ENCODE measurements at regions not wholly inside any gene's neighbourhood (a gene's known extent, or its start where the extent isn't known, plus 50 kb on each side); places are given as distances from the start of the nearest gene placed in this dataset.
"Not testable (repeated sequence)": the region's sequence is repeated elsewhere in the genome, so short reads cannot be mapped to it uniquely, and the experiment has no call there.

DNA sequence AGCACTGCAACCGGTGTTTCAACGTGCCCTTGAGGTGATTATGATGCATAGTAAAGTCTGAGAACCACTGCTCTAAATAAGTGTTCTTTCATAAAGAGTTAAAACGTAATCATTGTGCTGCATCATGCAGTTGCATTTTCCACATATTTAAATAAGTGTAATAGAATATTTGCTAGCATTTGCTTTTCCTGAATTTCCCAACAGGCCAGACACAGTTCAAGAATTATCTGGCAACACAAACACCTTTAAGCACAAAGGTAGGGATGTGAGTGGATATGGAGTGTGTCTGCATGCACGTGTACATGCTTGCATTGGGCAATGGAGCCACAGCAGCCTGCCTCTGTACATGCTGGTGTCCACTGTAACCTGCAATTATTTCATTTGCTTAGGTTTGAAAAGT lies 193.6 kb upstream of the PIK3R1 start:
- WGBS: 90% methylated on average over 4 of the region's 4 CpGs

DNA sequence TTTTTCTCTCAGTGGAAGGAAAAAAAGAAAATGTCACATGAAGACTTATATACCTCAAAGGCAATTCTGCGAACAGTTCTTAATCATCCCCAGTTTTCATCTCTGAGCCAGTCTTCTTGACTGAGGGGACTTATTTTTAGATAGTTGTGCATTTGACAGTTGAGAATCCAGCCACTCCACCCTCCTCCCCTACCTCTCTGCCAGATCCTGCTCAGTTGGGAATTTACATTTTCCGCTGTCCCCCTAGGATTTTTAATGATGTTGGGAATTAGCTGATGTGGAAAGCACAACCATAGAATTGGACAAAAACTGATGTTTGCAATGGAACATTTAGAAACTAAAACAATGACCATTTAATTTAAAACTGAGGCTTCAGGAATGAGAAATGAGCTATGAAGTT lies 194.3 kb upstream of the PIK3R1 start:
- Histone ChIP-seq H3K4me3 (ENCODE audit: low read length) (no peak overlapping the region), H3K4me1 (ENCODE audit: control insufficient read depth, insufficient read depth, low read length) (no peaks in the 10 kb centered on the region), H3K27me3 (ENCODE audit: control insufficient read depth, insufficient read depth) (no peaks in the 10 kb centered on the region), H3K9me3 (ENCODE audit: control insufficient read depth, low read length) (no peaks in the 10 kb centered on the region), H3K27ac (ENCODE audit: low read length) (no peak overlapping the region)
- WGBS: 67% methylated on average over 2 of the region's 2 CpGs
- intact Hi-C loops (cut with DNase I): no loop called here
- ATAC-seq (no peak), DNase-seq (no peak)

More for the DNA sequence above, 193.6 kb upstream of the PIK3R1 start:
- H3K27me3 ChIP-seq (ENCODE audit: control insufficient read depth, insufficient read depth): no peaks in the 10 kb centered on the region
- H3K9me3 ChIP-seq (ENCODE audit: control insufficient read depth, low read length): no peaks in the 10 kb centered on the region
- no peak overlapping the region for H3K27ac ChIP-seq (ENCODE audit: low read length)
- H3K4me3 ChIP-seq (ENCODE audit: low read length): no peak overlapping the region
- intact Hi-C loops (cut with DNase I): no loop called here
- no peaks in the 10 kb centered on the region for H3K4me1 ChIP-seq (ENCODE audit: control insufficient read depth, insufficient read depth, low read length)
- ATAC-seq: no peak
- DNase-seq: no peak

DNA sequence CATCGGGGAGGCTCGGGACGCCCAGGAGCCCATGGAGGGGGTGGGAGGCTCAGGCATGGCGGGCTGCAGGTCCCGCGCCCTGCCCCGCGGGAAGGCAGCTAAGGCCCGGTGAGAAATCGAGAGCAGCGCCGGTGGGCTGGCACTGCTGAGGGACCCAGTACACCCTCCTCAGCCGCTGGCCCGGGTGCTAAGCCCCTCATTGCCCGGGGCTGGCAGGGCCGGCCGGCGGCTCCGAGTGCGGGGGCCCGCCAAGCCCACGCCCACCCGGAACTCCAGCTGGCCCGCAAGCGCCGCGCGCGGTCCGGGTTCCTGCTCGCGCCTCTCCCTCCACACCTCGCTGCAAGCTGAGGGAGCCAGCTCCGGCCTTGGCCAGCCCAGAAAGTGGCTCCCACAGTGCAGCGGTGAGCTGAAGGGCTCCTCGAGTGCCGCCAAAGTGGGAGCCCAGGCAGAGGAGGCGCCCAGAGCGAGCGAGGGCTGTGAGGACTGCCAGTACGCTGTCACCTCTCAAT lies 195.0 kb upstream of the PIK3R1 start:
- H3K9me3 ChIP-seq (ENCODE audit: control insufficient read depth, low read length); ATAC-seq; intact Hi-C loops (cut with DNase I); H3K27me3 ChIP-seq (ENCODE audit: control insufficient read depth, insufficient read depth); H3K4me1 ChIP-seq (ENCODE audit: control insufficient read depth, insufficient read depth, low read length); H3K27ac ChIP-seq (ENCODE audit: low read length); H3K4me3 ChIP-seq (ENCODE audit: low read length): not testable (repeated sequence)
- DNase-seq: peak in 1 of 3 donors; percentile 49
- WGBS: 87% methylated on average over 40 of the region's 41 CpGs

DNA sequence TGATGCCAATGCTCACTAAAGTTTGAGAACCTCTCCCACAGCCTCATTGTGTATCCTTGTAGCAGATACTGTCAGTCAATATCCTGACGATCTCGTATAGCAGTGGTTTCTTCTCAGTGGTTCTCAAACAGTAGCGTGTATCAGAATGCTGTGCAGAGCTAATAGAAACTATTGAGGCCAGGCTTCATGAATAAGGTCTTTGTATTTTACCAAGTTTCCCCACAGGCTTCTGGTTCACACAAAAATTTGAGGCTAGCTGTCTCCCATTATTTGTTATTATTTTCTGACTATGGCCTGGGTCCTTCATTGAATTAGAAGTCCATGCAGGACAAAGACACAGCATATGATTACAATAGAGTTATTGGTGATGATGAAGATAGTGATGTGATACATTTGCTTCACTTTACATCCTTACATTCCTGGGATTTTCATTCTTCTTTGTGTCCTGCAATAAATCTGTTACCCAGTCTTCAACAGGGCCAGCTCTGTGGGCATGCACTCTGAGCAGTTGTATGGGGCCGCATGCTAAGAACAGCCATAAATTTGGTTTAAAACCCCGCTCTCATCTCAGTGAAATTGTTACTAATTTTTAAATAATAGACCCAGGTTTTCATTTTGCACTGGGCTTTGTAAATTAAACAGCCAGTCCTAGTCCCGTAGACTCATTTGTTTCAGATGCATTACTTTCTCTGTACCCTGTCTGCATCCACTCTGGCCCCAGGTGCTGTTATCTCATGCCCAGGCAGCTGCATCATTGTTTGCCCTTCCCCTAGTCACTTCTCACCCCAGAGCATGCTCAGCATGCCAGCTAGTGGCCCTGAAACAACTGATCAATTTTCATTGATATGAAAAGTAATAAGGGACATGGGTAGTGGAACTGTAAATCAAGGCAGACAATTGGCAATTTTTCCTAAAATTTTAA lies 199.9 kb upstream of the PIK3R1 start:
- no peaks in the 10 kb centered on the region for H3K4me1 ChIP-seq (ENCODE audit: control insufficient read depth, insufficient read depth, low read length)
- ATAC-seq (no peak), DNase-seq (no peak)
- H3K27ac ChIP-seq (ENCODE audit: low read length): no peak overlapping the region
- no peaks in the 10 kb centered on the region for H3K27me3 ChIP-seq (ENCODE audit: control insufficient read depth, insufficient read depth)
- WGBS: 79% methylated on average over 6 of the region's 6 CpGs
- H3K4me3 ChIP-seq (ENCODE audit: low read length): no peak overlapping the region
- intact Hi-C loops (cut with DNase I): no loop called here
- no peaks in the 10 kb centered on the region for H3K9me3 ChIP-seq (ENCODE audit: control insufficient read depth, low read length)

DNA sequence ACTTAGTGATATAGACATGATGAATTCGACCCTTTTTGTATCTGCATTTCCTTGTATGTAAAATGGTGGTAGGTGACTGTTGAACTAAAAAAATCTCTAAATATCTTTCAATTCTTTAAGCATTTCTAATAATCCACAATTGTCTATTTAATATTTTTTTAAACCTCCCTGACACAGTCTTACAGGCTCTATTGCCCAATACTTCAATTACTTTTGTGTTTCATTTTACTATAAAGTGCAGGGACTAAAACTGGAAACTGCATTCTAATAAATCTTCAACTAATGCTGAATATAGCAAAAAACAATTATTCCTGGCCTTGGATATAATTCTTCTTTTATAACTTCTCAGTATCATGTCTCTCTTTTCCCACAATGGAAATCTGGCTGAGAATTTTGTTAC lies 202.7 kb upstream of the PIK3R1 start:
- Histone ChIP-seq H3K4me3 (ENCODE audit: low read length) (no peak overlapping the region), H3K4me1 (ENCODE audit: control insufficient read depth, insufficient read depth, low read length) (no peaks in the 10 kb centered on the region), H3K27me3 (ENCODE audit: control insufficient read depth, insufficient read depth) (no peaks in the 10 kb centered on the region), H3K27ac (ENCODE audit: low read length) (no peak overlapping the region), H3K9me3 (ENCODE audit: control insufficient read depth, low read length) (no peaks in the 10 kb centered on the region)
- 70% methylated on average over 1 of the region's 1 CpG for WGBS
- intact Hi-C loops (cut with DNase I): no loop called here
- no peak for DNase-seq
- no peak for ATAC-seq

DNA sequence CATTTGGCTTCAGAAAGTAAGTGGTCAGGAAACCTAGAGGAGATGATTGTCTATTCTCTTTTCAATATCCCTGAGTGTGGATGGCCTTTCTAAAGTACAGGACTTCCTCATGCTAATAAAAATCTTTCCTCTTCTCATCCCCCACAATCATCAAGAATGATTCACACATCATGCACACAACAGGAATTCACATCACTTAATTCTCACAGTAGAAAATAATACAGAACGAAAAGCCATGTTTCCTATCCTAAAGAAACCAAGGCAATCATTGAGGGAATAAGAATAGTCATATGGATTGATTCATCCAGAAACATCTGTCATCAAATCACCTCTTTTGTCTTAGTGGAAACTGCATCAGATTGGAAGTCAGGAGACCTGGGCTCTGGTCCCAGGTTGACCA lies 203.1 kb upstream of the PIK3R1 start:
- intact Hi-C loops (cut with DNase I): no loop called here
- ATAC-seq: no peak

DNA sequence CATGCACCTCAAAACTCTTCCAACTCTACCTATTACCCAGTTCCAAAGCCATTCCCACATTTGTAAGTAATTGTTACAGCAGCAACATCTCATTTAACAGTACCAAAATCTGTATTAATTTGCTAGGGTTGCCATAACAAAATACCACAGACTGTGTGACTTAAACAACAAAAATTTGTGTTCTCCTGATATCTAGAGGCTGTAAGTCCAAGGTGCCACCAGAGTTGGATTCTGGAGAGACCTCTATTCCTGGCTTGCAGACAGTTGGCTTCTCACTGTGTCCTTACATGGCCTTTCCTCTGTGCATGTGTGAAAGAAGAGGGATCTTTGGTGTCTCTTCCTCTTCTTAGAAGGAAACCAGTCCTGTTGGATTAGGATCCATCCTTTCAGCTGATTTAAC lies 203.8 kb upstream of the PIK3R1 start:
- Histone ChIP-seq H3K4me3 (ENCODE audit: low read length) (no peak overlapping the region), H3K27me3 (ENCODE audit: control insufficient read depth, insufficient read depth) (no peaks in the 10 kb centered on the region), H3K9me3 (ENCODE audit: control insufficient read depth, low read length) (no peaks in the 10 kb centered on the region), H3K27ac (ENCODE audit: low read length) (no peak overlapping the region), H3K4me1 (ENCODE audit: control insufficient read depth, insufficient read depth, low read length) (no peaks in the 10 kb centered on the region)
- intact Hi-C loops (cut with DNase I): no loop called here
- DNase-seq (no peak), ATAC-seq (no peak)

More for the DNA sequence above, 203.1 kb upstream of the PIK3R1 start:
- Histone ChIP-seq H3K9me3 (ENCODE audit: control insufficient read depth, low read length) (no peaks in the 10 kb centered on the region), H3K27me3 (ENCODE audit: control insufficient read depth, insufficient read depth) (no peaks in the 10 kb centered on the region), H3K4me3 (ENCODE audit: low read length) (no peak overlapping the region), H3K4me1 (ENCODE audit: control insufficient read depth, insufficient read depth, low read length) (no peaks in the 10 kb centered on the region), H3K27ac (ENCODE audit: low read length) (no peak overlapping the region)
- DNase-seq: no peak
- WGBS: 87% methylated on average over 1 of the region's 1 CpG

DNA sequence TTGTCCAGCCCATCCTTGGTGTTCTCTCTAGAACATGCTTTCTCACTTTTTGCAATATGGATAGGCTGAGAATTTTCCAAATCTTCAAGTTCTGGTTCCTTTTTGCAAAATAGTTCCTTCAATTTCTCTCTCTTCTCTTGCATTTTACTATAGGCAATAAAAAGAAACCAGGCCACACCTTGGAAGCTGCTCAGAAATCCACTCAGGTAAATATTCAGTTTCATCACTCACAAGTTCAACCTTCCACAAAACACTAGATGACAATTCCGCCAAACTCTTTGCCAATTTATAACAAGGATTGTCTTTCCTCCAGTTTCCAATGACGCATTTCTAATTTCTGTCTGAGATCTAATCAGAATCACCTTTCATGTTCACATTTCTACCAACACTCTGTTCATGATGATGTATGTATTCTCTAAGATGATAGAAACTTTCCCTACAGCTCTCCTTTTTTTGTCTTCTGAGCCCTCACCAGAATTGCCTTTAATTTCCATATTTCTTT lies 204.2 kb upstream of the PIK3R1 start:
- no peak overlapping the region for H3K4me3 ChIP-seq (ENCODE audit: low read length)
- H3K4me1 ChIP-seq (ENCODE audit: control insufficient read depth, insufficient read depth, low read length): no peaks in the 10 kb centered on the region
- WGBS: 99% methylated on average over 2 of the region's 2 CpGs
- no peaks in the 10 kb centered on the region for H3K9me3 ChIP-seq (ENCODE audit: control insufficient read depth, low read length)
- H3K27ac ChIP-seq (ENCODE audit: low read length): no peak overlapping the region
- intact Hi-C loops (cut with DNase I): no loop called here
- ATAC-seq (no peak), DNase-seq (no peak)
- H3K27me3 ChIP-seq (ENCODE audit: control insufficient read depth, insufficient read depth): no peaks in the 10 kb centered on the region

DNA sequence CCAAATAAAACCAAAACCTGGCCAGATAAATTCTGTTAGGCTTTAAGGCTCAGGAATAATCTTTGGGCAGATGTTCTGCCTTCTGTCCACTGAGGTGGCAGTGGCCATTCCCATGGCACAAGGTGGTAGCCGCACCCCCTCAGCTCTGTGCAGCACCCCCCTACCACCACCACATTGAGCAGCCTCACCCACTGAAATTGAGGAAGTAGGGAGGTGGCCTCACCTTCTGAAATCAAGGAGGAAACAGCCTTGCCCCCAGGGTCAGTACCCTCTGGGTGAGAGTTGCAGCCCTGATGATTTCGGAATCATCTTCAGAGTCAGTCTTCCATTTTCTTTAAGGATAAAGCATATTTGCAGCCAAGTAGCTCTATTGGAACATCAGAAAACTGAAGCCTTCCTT lies 204.8 kb upstream of the PIK3R1 start:
- no peak overlapping the region for H3K4me3 ChIP-seq (ENCODE audit: low read length)
- 88% methylated on average over 2 of the region's 2 CpGs for WGBS
- intact Hi-C loops (cut with DNase I): no loop called here
- H3K27ac ChIP-seq (ENCODE audit: low read length): no peak overlapping the region
- ATAC-seq (no peak), DNase-seq (no peak)
- H3K4me1 ChIP-seq (ENCODE audit: control insufficient read depth, insufficient read depth, low read length): no peaks in the 10 kb centered on the region
- H3K27me3 ChIP-seq (ENCODE audit: control insufficient read depth, insufficient read depth): no peaks in the 10 kb centered on the region
- no peaks in the 10 kb centered on the region for H3K9me3 ChIP-seq (ENCODE audit: control insufficient read depth, low read length)

DNA sequence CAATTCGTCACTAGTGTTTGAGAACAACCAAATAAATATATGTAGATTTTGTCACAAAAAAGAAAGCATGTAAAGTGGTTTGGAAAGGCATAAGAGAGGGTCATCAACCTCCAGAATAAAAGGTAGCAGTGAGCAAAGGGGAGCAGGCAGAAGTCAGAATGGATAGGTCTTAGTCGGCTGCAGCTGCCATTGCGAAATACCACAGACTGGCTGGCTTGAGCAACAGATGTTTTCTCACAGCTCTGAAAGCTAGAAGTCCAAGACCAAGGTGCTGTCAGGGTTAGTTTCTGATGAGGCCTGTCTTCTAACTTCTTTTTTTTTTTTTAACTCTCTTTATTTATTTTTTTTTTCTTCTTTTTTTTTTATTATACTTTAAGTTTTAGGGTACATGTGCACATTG lies 208.1 kb upstream of the PIK3R1 start:
- no peak overlapping the region for H3K27ac ChIP-seq (ENCODE audit: low read length)
- intact Hi-C loops (cut with DNase I): no loop called here
- no peak overlapping the region for H3K4me3 ChIP-seq (ENCODE audit: low read length)
- no peaks in the 10 kb centered on the region for H3K4me1 ChIP-seq (ENCODE audit: control insufficient read depth, insufficient read depth, low read length)
- H3K9me3 ChIP-seq (ENCODE audit: control insufficient read depth, low read length): no peaks in the 10 kb centered on the region
- 72% methylated on average over 3 of the region's 3 CpGs for WGBS
- DNase-seq (peak in 2 of 3 donors; percentile 59 to 73), ATAC-seq (peak; percentile 43 to 47)
- H3K27me3 ChIP-seq (ENCODE audit: control insufficient read depth, insufficient read depth): no peaks in the 10 kb centered on the region

DNA sequence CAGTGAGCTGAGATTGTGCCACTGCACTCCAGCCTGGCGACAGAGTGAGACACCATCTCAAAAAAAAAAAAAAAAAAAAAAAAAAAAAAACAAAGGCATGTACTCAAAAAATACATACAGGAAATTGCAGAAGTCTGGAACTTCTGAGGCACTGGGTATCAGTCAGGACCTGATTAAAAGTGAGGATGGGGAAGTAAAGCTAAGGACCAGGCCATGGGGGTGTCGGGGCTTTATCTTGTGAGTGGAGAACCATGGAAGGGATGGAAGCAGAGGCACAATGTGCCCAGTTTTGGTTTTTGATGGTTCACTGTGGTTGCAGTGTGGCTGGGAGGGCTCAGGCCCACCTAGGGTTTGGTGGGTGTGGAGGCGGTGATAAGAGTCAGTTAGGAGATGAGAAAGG lies 212.7 kb upstream of the PIK3R1 start:
- no peaks in the 10 kb centered on the region for H3K27me3 ChIP-seq (ENCODE audit: control insufficient read depth, insufficient read depth)
- no peak for ATAC-seq
- H3K4me1 ChIP-seq (ENCODE audit: control insufficient read depth, insufficient read depth, low read length): peaks cover 6% of the 10 kb centered on the region
- no peak overlapping the region for H3K4me3 ChIP-seq (ENCODE audit: low read length)
- 97% methylated on average over 3 of the region's 3 CpGs for whole genome bisulfite sequencing
- no peak for DNase-seq
- H3K27ac ChIP-seq (ENCODE audit: low read length): no peak overlapping the region
- H3K9me3 ChIP-seq (ENCODE audit: control insufficient read depth, low read length): no peaks in the 10 kb centered on the region
- intact Hi-C loops (cut with DNase I): no loop called here

Data from right cardiac atrium (tissue), 5 donors.